ENCODE measurements at regions not wholly inside any gene's neighbourhood (a gene's known extent, or its start where the extent isn't known, plus 50 kb on each side); places are given as distances from the start of the nearest gene placed in this dataset.

- no peak for TF ChIP-seq POLR2A (IDR thresholded peaks at IDR 0.05)
- TF ChIP-seq POLR2AphosphoS5 (IDR thresholded peaks at IDR 0.05): no peak
Observed at GRCh38 chr19:30078381-30078910, 136.4 kb downstream of the URI1 start.
